DMS 273 (cell line): ENCODE measurements at regions not wholly inside any gene's neighbourhood (a gene's known extent, or its start where the extent isn't known, plus 50 kb on each side); places are given as distances from the start of the nearest gene placed in this dataset.

ENCODE experiments used
- DNase-seq: peaks from one replicate; lab custom pipeline; 2025; ENCODE audit not compliant: unreplicated experiment; lab: John Stamatoyannopoulos, UW

GRCh38 chr2:217288472-217289063 is 428.7 kb upstream of the TNP1 start:
- DNase-seq = no peak

DNA sequence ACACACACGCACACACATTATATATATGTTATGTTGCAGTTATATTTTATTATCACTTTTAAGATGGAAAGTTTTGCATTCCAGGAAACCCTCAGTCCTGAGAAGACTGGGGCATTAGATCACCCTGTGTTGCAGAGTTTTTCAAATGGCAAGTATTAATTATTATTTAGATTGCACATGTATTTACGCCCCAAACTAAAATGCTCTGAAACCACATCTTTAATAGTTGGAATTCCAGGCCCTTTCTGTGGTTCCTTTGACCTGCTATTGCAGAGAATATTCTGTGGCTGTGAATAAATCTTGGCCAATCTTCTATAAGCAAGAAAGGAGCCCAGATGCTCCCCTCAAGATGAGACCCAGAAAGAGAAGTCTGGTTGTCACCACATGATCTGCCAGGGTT is 427.0 kb upstream of the TNP1 start:
- DNase-seq = no peak

DNA sequence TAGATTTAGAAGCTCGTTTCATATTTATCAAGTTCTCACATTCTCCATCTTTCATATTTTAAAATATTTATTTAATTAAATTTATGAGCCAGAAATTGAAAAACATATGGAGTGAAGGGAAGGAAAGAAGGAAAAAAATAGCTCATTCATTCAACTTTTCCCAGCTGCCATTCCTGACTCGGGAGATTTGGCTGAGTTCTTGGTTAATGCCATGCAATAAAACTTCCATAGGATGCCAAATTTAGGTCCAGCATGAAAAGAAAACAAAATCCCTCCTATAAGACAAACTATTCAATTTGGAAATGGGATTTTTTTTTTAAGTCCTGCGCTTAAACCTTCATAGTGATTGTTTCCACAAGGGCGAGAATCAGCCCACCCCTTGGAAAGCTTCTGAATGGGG is 426.1 kb upstream of the TNP1 start:
- no peak for DNase-seq

DNA sequence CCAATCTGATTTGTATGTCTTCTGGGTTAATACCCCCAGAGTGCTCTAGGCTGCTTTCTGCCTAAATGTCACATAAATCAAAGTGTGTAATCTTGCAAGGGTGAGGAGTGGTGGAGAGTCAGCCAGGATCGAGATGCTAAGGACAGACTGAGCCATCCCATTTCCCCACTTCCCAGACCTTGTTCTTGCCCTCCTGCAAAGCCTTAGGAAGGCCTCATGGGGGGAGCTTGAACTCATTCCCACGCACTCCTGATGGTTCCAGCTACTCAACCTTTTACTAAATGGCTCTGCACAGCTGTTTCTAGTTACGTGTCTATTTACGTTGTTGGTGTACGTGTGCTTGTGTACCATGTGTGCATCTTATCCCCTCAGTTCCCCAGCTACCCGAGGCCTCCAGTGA is 423.6 kb upstream of the TNP1 start:
- no peak for DNase-seq

GRCh38 chr2:217282531-217282930 is 422.7 kb upstream of the TNP1 start:
- DNase-seq = no peak

- DNase-seq = no peak
These were observed 419.7 kb upstream of the TNP1 start for GRCh38 chr2:217279556-217279955.

- DNase-seq = no peak
These were observed 419.3 kb upstream of the TNP1 start for GRCh38 chr2:217279140-217279539.

DNA sequence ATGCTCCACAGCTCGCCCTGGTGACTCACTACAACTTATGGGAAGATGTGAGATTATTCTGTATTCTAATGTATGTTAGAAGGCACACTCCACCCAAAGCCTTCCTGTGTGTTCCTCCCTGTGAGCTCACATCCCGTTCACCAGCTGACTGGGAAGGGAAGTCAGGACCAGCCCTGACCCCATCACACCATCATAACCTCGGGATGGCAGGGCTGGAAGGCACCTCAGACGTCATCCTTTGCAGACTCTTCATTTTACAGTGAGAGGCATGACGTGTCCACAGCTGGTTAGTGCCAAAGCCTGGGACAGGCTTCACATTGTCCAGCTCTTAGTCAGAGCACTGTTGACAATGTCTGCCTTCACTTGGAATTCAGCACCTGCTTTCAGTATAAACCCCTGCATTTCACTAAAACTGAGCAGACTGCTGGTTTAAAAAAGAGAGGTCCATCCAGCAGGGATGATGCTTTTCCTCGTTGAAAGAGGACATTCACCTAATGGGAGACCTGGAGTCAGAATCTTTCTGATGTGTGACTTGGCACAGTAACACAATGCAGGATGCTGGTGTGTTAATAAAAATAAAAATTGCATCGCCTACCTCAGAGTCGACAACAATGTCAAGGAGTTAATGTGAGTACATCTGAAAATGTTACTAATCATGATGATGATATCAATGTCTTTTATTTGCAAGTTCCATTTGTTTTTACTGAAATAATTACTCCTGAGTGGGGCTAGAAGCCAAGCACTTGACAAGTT is 418.0 kb upstream of the TNP1 start:
- DNase-seq = no peak

DNA sequence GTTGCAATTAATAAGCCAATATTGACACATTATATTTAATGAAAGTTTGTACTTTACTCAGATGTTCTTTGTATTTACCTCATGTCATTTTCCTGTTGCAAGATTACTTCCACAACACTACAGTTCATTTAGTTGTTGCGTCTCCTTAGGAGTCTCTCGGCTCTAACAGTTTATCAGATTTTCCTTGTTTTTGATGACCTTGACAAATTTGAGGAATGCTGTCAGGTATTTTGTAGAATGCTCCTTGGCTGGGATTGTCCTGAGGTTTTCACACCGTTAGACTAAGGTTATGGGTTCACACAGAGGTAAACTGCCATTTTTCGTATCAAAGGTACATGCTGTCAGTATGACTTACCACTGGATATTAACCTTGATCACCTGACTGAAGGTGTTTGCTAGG is 416.6 kb upstream of the TNP1 start:
- no peak for DNase-seq

- no peak for DNase-seq
These were observed 415.2 kb upstream of the TNP1 start for GRCh38 chr2:217275091-217275490.

GRCh38 chr2:217274578-217274977 is 414.7 kb upstream of the TNP1 start:
- DNase-seq = no peak

GRCh38 chr2:217273851-217274250 is 414.0 kb upstream of the TNP1 start:
- DNase-seq = no peak

GRCh38 chr2:217273162-217273561 is 413.3 kb upstream of the TNP1 start:
- no peak for DNase-seq

GRCh38 chr2:217271813-217272212 is 411.9 kb upstream of the TNP1 start:
- DNase-seq = no peak

- DNase-seq = no peak
These were observed 410.7 kb upstream of the TNP1 start for GRCh38 chr2:217270485-217271121.

DNA sequence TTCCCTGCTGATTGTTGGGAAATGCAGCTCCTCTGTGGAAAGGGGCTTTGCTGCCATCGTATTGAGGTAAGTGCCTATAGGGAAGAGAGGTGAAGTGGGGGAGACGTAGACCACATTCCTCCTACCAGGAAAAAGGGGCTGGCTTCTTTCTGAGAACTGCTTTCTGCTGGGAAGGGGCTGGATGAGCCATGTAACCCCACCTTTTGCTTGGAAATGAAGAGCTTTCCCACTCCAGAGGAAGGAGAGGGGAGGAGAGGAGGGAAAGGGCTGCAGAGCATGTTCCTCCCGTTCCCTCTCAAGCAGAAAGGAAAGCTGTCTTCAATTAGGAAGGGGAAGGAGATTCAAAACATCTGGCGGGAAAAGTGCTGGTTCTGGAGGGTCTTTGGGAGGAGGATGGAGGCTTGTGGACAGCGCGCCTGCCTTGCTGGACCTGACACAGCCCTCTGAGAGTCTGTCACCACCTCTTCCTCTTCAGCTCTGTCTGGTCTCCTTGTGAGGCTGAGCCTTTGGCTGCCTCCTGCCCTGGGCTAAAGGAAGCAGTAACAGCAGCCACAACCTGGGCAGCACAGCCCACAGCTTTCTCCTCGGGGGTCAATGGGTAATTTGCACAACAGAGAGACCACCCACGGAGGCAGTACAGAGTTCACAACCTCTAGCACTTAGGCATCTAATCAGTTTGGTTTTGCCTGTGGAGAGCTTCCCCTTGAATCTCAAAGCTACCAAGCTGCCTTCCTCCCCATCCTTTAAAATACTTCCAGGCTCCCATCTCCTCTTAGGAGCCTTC is 410.0 kb upstream of the TNP1 start:
- no peak for DNase-seq

GRCh38 chr2:217268978-217269377 is 409.1 kb upstream of the TNP1 start:
- no peak for DNase-seq

DNA sequence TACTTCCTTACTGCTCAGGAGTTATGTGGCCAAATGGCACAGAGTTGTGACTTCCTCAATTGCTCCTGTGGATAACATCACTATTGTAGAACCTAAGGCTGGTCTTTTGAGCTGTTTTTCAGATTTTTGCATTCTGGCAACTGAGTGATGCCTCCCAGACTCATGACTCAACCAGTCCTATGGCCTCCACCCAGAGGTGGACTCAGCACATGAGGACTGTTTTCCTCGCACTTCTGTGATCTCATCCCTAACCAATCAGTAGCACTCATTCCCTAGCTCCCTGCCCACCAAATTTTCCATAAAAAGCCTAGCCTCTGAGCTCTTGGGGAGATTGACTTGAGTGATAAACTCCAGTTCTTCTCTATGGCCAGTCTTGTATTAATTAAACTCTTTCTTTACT is 407.9 kb upstream of the TNP1 start:
- no peak for DNase-seq

GRCh38 chr2:217263756-217264155 is 403.9 kb upstream of the TNP1 start:
- DNase-seq = no peak

GRCh38 chr2:217262911-217263310 is 403.0 kb upstream of the TNP1 start:
- DNase-seq = no peak

DNA sequence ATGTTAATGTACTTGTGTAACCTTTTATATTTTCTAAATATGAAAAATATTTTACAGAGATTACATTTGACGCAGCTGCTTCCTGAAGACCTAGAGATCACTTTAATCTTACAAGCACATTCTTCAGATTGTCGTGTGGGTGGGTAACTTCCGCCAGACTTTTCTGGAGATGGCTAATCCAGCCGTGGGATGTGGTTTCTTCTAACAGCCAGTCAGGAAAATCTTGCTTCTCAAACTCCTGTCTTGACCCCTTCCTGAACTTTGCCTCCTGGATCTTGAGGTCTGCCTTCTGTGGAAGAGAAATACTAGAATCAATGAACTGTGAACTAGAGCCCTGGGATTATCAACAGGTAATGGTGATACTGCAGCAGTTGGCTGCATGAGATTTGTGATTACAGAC is 401.6 kb upstream of the TNP1 start:
- no peak for DNase-seq
